H1 (cell line): ENCODE measurements at regions not wholly inside any gene's neighbourhood (a gene's known extent, or its start where the extent isn't known, plus 50 kb on each side); places are given as distances from the start of the nearest gene placed in this dataset.

Source experiments
- CBX8 ChIP-seq: fragments of 300-800, 300-1000 bp; sonication (generic); IDR thresholded peaks from 2 replicates; pipeline ENCODE4 v1.7.1; 2016; ENCODE audit warnings: low read depth, low read length, borderline replicate concordance
- CHD7 ChIP-seq: fragments of 300-600 bp; sonication (generic); IDR thresholded peaks from 2 replicates; pipeline ENCODE4 v1.7.1; 2012; ENCODE audit warnings: low read length, moderate library complexity, mild to moderate bottlenecking, inconsistent platforms; ENCODE audit not compliant: insufficient replicate concordance
- NRF1 ChIP-seq: IDR thresholded peaks from 2 replicates; pipeline ENCODE4 v1.6.1; 2011; ENCODE audit warnings: mild to moderate bottlenecking, low read depth, low read length, improper control_type of control experiment
- POLR2A ChIP-seq, 2 experiments: IDR thresholded peaks; 1 replicate in 1 of 2; 2 replicates in 1 of 2; pipeline ENCODE4 v1.6.1; 2011; ENCODE audit warnings: low read depth in 2 of 2, low read length in 2 of 2, mild to moderate bottlenecking in 2 of 2; ENCODE audit errors: control extremely low read depth in 1 of 2
- RXRA ChIP-seq: IDR thresholded peaks from 2 replicates; pipeline ENCODE4 v1.6.1; 2011; ENCODE audit warnings: low read depth, mild to moderate bottlenecking, low read length, moderate library complexity; ENCODE audit not compliant: insufficient read depth
- SIRT6 ChIP-seq: IDR thresholded peaks from one replicate; pipeline ENCODE4 v1.7.1; 2012; ENCODE audit warnings: low read length, inconsistent platforms
- ZNF274 ChIP-seq: IDR thresholded peaks from 2 replicates; pipeline ENCODE4 v1.7.0; 2012; ENCODE audit warnings: low read length, borderline replicate concordance; ENCODE audit errors: extremely low read depth

GRCh38 chr10:131775833-131776232, 125.0 kb upstream of the PPP2R2D start (continued):
- TF ChIP-seq CHD7: no peak
- TF ChIP-seq RXRA: no peak
- TF ChIP-seq CBX8: no peak
- TF ChIP-seq SIRT6: no peak
- no peak for TF ChIP-seq NRF1
- no peak for TF ChIP-seq ZNF274
- no peak for TF ChIP-seq POLR2A (IDR thresholded peaks at IDR 0.05; ENCODE audit: control extremely low read depth in 1 of 2, low read depth in 2 of 2, low read length in 2 of 2)
